Nephron (organoid): ENCODE measurements at regions not wholly inside any gene's neighbourhood (a gene's known extent, or its start where the extent isn't known, plus 50 kb on each side); places are given as distances from the start of the nearest gene placed in this dataset.

Source experiments
- H3K27ac Mint-ChIP-seq, 3 experiments: 2 replicates each; pipeline ENCODE4 v1.8.0; 2020; ENCODE audit warnings: mixed read lengths in 3 of 3, mild to moderate bottlenecking in 2 of 3, moderate library complexity in 1 of 3
- H3K27me3 Mint-ChIP-seq: 2 replicates; pipeline ENCODE4 v1.8.0; 2021; ENCODE audit warnings: low read depth, mild to moderate bottlenecking, moderate library complexity, mixed read lengths
- H3K36me3 Mint-ChIP-seq: 2 replicates; pipeline ENCODE4 v1.8.0; 2020; ENCODE audit warnings: low read depth, mixed read lengths
- H3K4me1 Mint-ChIP-seq: 2 replicates; pipeline ENCODE4 v1.8.0; 2020; ENCODE audit warnings: mixed read lengths
- H3K4me3 Mint-ChIP-seq, 3 experiments: 2 replicates each; pipeline ENCODE4 v1.8.0; 2020; ENCODE audit warnings: mild to moderate bottlenecking in 3 of 3, mixed read lengths in 3 of 3, moderate library complexity in 2 of 3
- H3K9me3 Mint-ChIP-seq: 2 replicates; pipeline ENCODE4 v1.8.0; 2020; ENCODE audit warnings: mixed read lengths
- TF ChIP-seq, protein P1 (sequence below), 3 experiments: fragments of 200-600 bp; sonication (generic); IDR thresholded peaks; one replicate each; pipeline ENCODE4 v1.5.0; 2021; ENCODE audit warnings: antibody characterized with exemption in 3 of 3; ENCODE audit not compliant: unreplicated experiment in 3 of 3

DNA sequence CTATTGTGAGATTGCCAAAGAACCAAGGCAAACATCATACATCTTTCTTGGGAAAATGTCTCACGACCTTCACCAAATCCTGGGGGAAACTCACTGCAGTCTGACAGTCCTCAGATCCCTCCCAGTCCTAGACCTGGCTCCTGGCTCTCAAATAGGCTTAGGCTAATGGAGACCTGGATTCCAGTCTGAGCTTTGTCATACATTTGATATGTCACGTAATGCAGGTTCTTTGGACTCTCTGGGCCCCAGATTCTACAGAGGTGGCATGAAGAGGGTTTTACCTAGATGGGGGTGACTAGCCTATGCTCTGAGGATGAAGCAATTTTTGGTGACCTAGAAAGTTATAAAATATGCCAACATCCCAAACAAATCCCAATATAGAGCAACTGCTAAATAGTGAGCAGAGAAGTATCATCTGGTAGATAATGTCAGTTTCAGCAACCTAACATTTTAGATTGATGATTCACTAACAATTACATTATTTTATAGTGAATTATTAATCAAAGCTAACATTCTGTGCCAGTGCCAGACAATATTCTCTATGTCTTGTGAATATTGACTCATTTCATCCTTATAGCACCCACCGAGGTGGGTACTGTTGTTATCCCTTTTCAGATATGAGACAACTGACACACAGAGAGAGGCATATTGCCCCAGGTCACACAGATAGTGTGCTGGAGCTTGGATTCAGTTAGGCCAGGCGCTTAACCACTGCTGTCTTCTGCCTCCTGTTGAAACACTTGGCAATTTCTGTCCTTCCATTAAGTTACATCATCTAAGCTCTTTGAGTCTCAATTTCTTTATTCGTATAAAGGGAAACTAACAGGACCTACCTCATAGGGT is 195.4 kb upstream of the MAMLD1 start:
- Mint-ChIP-seq H3K9me3 (peaks cover 10% of the 10 kb centered on the region), H3K27me3 (no peaks in the 10 kb centered on the region), H3K4me1 (peaks cover 5% of the 10 kb centered on the region), H3K36me3 (no peaks in the 10 kb centered on the region), H3K27ac (no peak overlapping the region), H3K4me3 (no peak overlapping the region)
- TF ChIP-seq, protein P1, sequence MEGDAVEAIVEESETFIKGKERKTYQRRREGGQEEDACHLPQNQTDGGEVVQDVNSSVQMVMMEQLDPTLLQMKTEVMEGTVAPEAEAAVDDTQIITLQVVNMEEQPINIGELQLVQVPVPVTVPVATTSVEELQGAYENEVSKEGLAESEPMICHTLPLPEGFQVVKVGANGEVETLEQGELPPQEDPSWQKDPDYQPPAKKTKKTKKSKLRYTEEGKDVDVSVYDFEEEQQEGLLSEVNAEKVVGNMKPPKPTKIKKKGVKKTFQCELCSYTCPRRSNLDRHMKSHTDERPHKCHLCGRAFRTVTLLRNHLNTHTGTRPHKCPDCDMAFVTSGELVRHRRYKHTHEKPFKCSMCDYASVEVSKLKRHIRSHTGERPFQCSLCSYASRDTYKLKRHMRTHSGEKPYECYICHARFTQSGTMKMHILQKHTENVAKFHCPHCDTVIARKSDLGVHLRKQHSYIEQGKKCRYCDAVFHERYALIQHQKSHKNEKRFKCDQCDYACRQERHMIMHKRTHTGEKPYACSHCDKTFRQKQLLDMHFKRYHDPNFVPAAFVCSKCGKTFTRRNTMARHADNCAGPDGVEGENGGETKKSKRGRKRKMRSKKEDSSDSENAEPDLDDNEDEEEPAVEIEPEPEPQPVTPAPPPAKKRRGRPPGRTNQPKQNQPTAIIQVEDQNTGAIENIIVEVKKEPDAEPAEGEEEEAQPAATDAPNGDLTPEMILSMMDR (IDR thresholded peaks at IDR 0.05; ENCODE audit: unreplicated experiment in 3 of 3) = no peak

DNA sequence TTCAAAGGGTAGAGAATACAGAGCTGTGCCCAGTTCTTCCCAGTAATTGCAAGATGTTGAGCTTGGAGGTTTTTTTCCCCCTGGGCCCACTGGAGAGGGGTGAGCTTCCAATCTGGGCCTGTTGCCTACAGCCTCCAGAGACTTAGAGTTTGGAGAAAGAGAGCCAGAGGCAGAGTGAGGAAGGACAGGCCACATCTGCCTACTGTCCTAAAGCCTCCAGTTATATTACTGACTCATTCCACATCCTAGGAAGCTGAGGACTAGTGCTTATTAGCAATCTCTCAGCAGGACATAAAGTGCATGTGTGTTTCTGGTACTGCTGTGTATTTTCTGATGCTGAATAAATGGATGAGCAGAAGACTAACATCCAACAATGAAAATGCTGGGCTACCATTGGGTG is 181.0 kb upstream of the MAMLD1 start:
- Mint-ChIP-seq H3K27me3 (no peaks in the 10 kb centered on the region), H3K9me3 (peaks cover 18% of the 10 kb centered on the region), H3K36me3 (no peaks in the 10 kb centered on the region), H3K4me1 (no peaks in the 10 kb centered on the region), H3K27ac (no peak overlapping the region), H3K4me3 (no peak overlapping the region)
- TF ChIP-seq, protein P1 (IDR thresholded peaks at IDR 0.05; ENCODE audit: unreplicated experiment in 3 of 3) = no peak

DNA sequence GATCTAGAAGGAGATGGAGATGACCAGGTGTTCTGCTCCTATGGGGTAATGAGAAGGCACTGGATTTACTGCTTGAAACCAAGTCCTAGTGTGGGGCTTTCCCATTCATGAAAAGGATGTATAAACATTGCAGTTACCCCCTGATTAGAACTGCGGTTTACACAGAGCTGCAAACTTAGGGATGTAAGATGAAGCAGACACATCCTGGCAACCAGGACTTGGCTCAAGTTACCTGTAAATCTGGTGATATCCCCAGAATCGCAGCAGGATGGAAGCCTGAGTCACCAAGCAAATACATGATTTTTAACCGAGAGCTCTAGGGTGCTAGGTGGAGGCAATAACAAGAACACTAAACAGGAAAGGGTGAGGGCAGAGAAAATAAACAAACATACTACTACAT is 178.6 kb upstream of the MAMLD1 start:
- Mint-ChIP-seq H3K27me3 (no peaks in the 10 kb centered on the region), H3K4me1 (no peaks in the 10 kb centered on the region)

DNA sequence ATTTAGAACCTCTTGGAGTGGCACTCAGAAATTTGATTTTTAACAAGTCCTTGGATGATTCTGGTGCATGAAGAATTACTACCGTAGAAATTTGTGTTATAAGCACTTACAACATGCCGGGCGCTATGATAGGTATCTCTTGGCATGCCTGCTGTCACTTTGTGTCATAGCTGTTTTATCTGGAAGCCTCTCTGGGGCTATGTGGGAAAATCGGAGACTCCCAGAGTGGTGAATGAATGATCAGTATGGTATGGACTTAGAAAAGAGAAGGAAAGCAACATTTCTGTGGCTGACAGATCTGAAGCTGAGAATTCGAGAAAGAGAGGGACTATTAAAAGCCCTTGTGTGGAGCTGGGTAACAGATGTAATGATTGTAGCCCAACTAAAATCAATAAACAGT is 177.4 kb upstream of the MAMLD1 start:
- no peak overlapping the region for H3K4me3 Mint-ChIP-seq
- peaks cover 7% of the 10 kb centered on the region for H3K9me3 Mint-ChIP-seq
- H3K4me1 Mint-ChIP-seq = no peaks in the 10 kb centered on the region
- no peaks in the 10 kb centered on the region for H3K27me3 Mint-ChIP-seq
- no peak overlapping the region for H3K27ac Mint-ChIP-seq
- no peaks in the 10 kb centered on the region for H3K36me3 Mint-ChIP-seq
- TF ChIP-seq, protein P1 (IDR thresholded peaks at IDR 0.05; ENCODE audit: unreplicated experiment in 3 of 3) = no peak

More for the DNA sequence above, 178.6 kb upstream of the MAMLD1 start:
- no peak overlapping the region for H3K4me3 Mint-ChIP-seq
- H3K9me3 Mint-ChIP-seq = peaks cover 9% of the 10 kb centered on the region
- H3K27ac Mint-ChIP-seq = no peak overlapping the region
- no peaks in the 10 kb centered on the region for H3K36me3 Mint-ChIP-seq
- TF ChIP-seq, protein P1 (IDR thresholded peaks at IDR 0.05; ENCODE audit: unreplicated experiment in 3 of 3) = no peak

DNA sequence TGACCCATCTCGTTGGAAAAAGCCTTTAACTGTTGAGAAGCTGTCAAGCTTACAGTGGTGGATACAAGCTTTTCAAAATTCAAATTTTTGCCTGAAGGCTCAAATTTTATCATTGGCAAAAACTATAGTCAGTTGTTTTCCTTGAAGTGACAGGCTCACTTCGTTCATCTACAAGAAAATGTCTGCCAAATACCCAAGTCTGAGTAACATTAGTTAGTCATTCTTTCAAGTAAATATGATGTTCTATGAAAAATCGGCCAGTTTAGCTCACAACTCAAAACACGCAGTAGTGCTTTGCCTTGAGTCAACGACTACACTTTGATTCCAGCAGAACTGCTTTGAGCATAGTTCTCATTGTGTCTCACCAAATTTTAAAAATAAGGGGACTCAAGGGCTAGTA is 170.3 kb upstream of the MAMLD1 start:
- no peak overlapping the region for H3K4me3 Mint-ChIP-seq
- H3K9me3 Mint-ChIP-seq = peaks cover 7% of the 10 kb centered on the region
- TF ChIP-seq, protein P1 (IDR thresholded peaks at IDR 0.05; ENCODE audit: unreplicated experiment in 3 of 3) = no peak
- H3K27ac Mint-ChIP-seq = no peak overlapping the region
- H3K36me3 Mint-ChIP-seq = no peaks in the 10 kb centered on the region
- no peaks in the 10 kb centered on the region for H3K4me1 Mint-ChIP-seq
- H3K27me3 Mint-ChIP-seq = no peaks in the 10 kb centered on the region

DNA sequence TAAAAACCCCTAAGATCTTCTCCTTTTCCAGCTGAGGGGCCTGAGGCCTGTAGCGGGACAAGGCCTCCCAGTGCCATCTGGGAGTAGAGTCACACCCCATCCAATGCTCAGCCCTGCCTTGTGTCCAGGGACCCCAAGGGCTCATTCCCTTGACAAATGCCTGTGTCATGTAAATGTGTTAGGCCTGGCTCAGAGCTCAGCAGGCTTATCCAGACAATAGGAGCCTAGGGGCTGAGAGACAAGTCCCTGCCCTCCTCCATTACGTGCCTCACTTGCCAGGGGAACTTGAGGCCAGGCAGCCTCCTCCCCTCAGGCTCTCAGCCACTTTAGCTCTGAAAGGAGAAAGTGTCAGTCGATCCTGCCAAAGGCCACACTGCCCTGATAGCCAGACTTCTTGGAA is 166.8 kb upstream of the MAMLD1 start:
- Mint-ChIP-seq H3K9me3 (peaks cover 12% of the 10 kb centered on the region), H3K4me1 (peaks cover 7% of the 10 kb centered on the region), H3K27ac (no peak overlapping the region), H3K4me3 (no peak overlapping the region), H3K36me3 (no peaks in the 10 kb centered on the region), H3K27me3 (no peaks in the 10 kb centered on the region)
- TF ChIP-seq, protein P1 (IDR thresholded peaks at IDR 0.05; ENCODE audit: unreplicated experiment in 3 of 3) = no peak
